HepG2 (cell line): ENCODE measurements at regions not wholly inside any gene's neighbourhood (a gene's known extent, or its start where the extent isn't known, plus 50 kb on each side); places are given as distances from the start of the nearest gene placed in this dataset.

Experiments used
- ATAC-seq: fragments of 200-7000 bp; cut with Tn5 transposase; 3 replicates; pipeline ENCODE4 v1.9.1; 2020; ENCODE audit warnings: mild to moderate bottlenecking, moderate library complexity
- BruUV-seq: library from RNA; stranded (reverse); fragments of 400-500 nt; replicated peaks from 2 replicates; lab custom pipeline; 2021; lab: Mats Ljungman, UMichigan
- CTCF ChIA-PET: fragments of 300-600 bp; formaldehyde crosslinking; extraction: SDS; loops from one replicate; lab custom pipeline; 2021; ENCODE audit warnings: low total read pairs, inconsistent platforms, low intra/inter-chr PET ratio; lab: Yijun Ruan, JAX
- POLR2A ChIA-PET: fragments of 350-600 bp; sonication (Branson Sonifier 250); formaldehyde crosslinking; loops from one replicate; lab custom pipeline; 2020; ENCODE audit warnings: antibody characterized with exemption, inconsistent platforms; lab: Yijun Ruan, JAX
- DNase-seq: peaks from one replicate; pipeline ENCODE4 v3.0.0-alpha.2; 2015; ENCODE audit warnings: low spot score
- FAIRE-seq: peaks from 3 replicates; lab custom pipeline; 2011; peaks lifted over from hg19 to GRCh38; lab: Jason Lieb, UNC
- H2AFZ ChIP-seq: one replicate; pipeline ENCODE4 v1.6.1; 2011; ENCODE audit warnings: low read length, inconsistent platforms
- H3K27ac ChIP-seq: fragments of 300-600 bp; 3 replicates; pipeline ENCODE4 v1.8.0; 2011; ENCODE audit warnings: mixed run types, mild to moderate bottlenecking, mixed read lengths, low read length, inconsistent platforms; ENCODE audit not compliant: insufficient read depth; ENCODE audit errors: extremely low read length
- H3K27me3 ChIP-seq, 2 experiments: fragments of 200-600 bp in 1 of 2; 2 replicates in 1 of 2; 3 replicates in 1 of 2; pipeline versions ENCODE4 v1.6.0 to v1.8.0; 2011; ENCODE audit warnings: low read length in 2 of 2, mild to moderate bottlenecking in 2 of 2, moderate library complexity in 2 of 2, inconsistent platforms in 1 of 2; ENCODE audit not compliant: insufficient read depth in 2 of 2, control insufficient read depth in 1 of 2
- H3K36me3 ChIP-seq, 2 experiments: fragments of 200-600 bp in 1 of 2; replicated peaks in 1 of 2; 2 replicates in 1 of 2; 3 replicates in 1 of 2; pipeline versions ENCODE4 v1.5.1 to v1.8.0; 2011; ENCODE audit warnings: low read length in 2 of 2, inconsistent platforms in 1 of 2; ENCODE audit not compliant: insufficient read depth in 2 of 2, control insufficient read depth in 1 of 2
- H3K4me1 ChIP-seq: 2 replicates; pipeline ENCODE4 v1.5.1; 2012; ENCODE audit warnings: low read length, inconsistent platforms; ENCODE audit not compliant: insufficient read depth
- H3K4me2 ChIP-seq: 2 replicates; pipeline ENCODE4 v1.6.0; 2011; ENCODE audit warnings: low read depth, low read length, inconsistent platforms
- H3K4me3 ChIP-seq, 3 experiments: fragments of 200-600 bp in 1 of 3; sonication (generic), shearing (Covaris generic) in 1 of 3; replicated peaks in 1 of 3; 2 replicates each; pipeline ENCODE4 v1.5.1; 2011 to 2016; ENCODE audit warnings: low read length in 3 of 3, inconsistent platforms in 2 of 3, low read depth in 2 of 3, mild to moderate bottlenecking in 2 of 3, control low read depth in 1 of 3, mixed read lengths in 1 of 3; ENCODE audit not compliant: insufficient read depth in 1 of 3
- H3K79me2 ChIP-seq: one replicate; pipeline ENCODE4 v1.6.1; 2011; ENCODE audit warnings: low read length, inconsistent platforms; ENCODE audit not compliant: insufficient read depth
- H3K9ac ChIP-seq: 2 replicates; pipeline ENCODE4 v1.6.0; 2011; ENCODE audit warnings: mild to moderate bottlenecking, low read depth, low read length, inconsistent platforms; ENCODE audit not compliant: insufficient read depth
- H3K9me3 ChIP-seq: 2 replicates; pipeline ENCODE4 v1.5.1; 2012; ENCODE audit warnings: mild to moderate bottlenecking, low read length
- H4K20me1 ChIP-seq: 2 replicates; pipeline ENCODE4 v1.6.0; 2011; ENCODE audit warnings: inconsistent platforms, mild to moderate bottlenecking, low read length, moderate library complexity; ENCODE audit not compliant: insufficient read depth
- ETV6 ChIP-seq: sonication (generic); formaldehyde crosslinking; conservative IDR thresholded peaks from 2 replicates; pipeline ENCODE4 v1.4.0; 2020; ENCODE audit warnings: missing genetic modification reagents
- KAT8 ChIP-seq: IDR thresholded peaks from 2 replicates; pipeline ENCODE4 v1.6.1; 2016; ENCODE audit warnings: missing genetic modification reagents, missing compliant biosample characterization
- NR2F6 ChIP-seq, 2 experiments: IDR thresholded peaks; 2 replicates each; pipeline ENCODE4 v1.6.1; 2016; ENCODE audit warnings: antibody characterized with exemption in 1 of 2, mild to moderate bottlenecking in 1 of 2
- PHF20 ChIP-seq: sonication (generic); formaldehyde crosslinking; IDR thresholded peaks from 2 replicates; pipeline ENCODE4 v1.5.0; 2020; ENCODE audit warnings: mild to moderate bottlenecking, missing genetic modification reagents
- RARA ChIP-seq: IDR thresholded peaks from 2 replicates; pipeline ENCODE4 v1.6.1; 2016; ENCODE audit warnings: missing genetic modification reagents, missing compliant biosample characterization
- SALL2 ChIP-seq: sonication (generic); formaldehyde crosslinking; IDR thresholded peaks from 2 replicates; pipeline ENCODE4 v1.8.1; 2023; ENCODE audit warnings: mild to moderate bottlenecking, missing genetic modification reagents, inconsistent platforms
- SAP130 ChIP-seq: IDR thresholded peaks from 2 replicates; pipeline ENCODE4 v1.6.1; 2016; ENCODE audit warnings: low read depth
- ZBTB40 ChIP-seq, 2 experiments: fragments of 450-650 bp in 1 of 2; sonication (generic) in 1 of 2; formaldehyde crosslinking in 1 of 2; IDR thresholded peaks; 2 replicates each; pipeline versions ENCODE4 v1.6.1 to v1.8.0; 2016 to 2022; ENCODE audit warnings: antibody characterized with exemption in 1 of 2, mild to moderate bottlenecking in 1 of 2, missing genetic modification reagents in 1 of 2
- ZFP82 ChIP-seq: sonication (generic); formaldehyde crosslinking; IDR thresholded peaks from 2 replicates; pipeline ENCODE4 v1.5.1; 2020; ENCODE audit warnings: mild to moderate bottlenecking, missing genetic modification reagents, borderline replicate concordance
- WGBS: methylation state at CpG from one replicate; pipeline ENCODE4 v1.1.6; 2017; ENCODE audit warnings: low lambda C conversion rate; 5-methylcytosine and 5-hydroxymethylcytosine counted together
- in situ Hi-C: cut with HindIII; loops from 2 replicates; pipeline ENCODE4 v1.10.0; 2017; ENCODE audit warnings: low pct_unique_long_range_greater_than_20kb; ENCODE audit not compliant: extremely low pct_ligation_motif_present
- intact Hi-C: fragments of 100-400 bp; cut with micrococcal nuclease; formaldehyde crosslinking; loops from one replicate; pipeline ENCODE4 v1.10.0; 2022; ENCODE audit not compliant: unreplicated experiment
- TF ChIP-seq, protein P1 (sequence below): sonication (generic); formaldehyde crosslinking; IDR thresholded peaks from 2 replicates; pipeline ENCODE4 v1.4.0; 2020; ENCODE audit warnings: missing genetic modification reagents, borderline replicate concordance
- TF ChIP-seq, protein P2 (sequence below): sonication (generic); formaldehyde crosslinking; IDR thresholded peaks from 2 replicates; pipeline ENCODE4 v1.8.1; 2022; ENCODE audit warnings: mild to moderate bottlenecking, missing genetic modification reagents

DNA sequence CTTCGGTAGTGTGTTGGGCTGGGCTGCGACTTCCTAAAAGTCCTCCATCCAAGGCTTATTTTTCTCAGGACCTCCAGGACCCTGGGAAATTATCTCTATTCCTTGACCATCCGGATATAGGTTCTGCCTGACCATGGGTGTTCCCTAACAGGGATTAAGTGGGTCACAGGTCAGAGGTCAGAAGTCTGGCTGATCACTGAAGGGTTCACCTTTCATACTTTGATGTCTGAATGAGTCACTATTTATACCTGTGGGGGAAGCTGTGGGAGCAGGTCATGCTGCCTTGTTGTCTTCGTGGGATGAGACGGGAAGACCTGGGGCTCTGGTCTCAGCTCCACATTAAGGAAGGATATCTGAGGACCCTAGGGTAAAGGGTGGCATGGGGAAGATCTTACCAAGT, 65.0 kb upstream of the ETV3 start:
- intact Hi-C loops: no loop called here
- Histone ChIP-seq H3K27me3 (no peaks in the 10 kb centered on the region), H3K4me2 (peak overlapping the region; percentile 40; the same call in 1 of the 2 replicates), H3K9me3 (no peaks in the 10 kb centered on the region), H3K9ac (no peak overlapping the region), H3K36me3 (no peaks in the 10 kb centered on the region), H3K27ac (no peak overlapping the region), H2AFZ (no peak overlapping the region), H3K79me2 (no peaks in the 10 kb centered on the region), H3K4me3 (no peak overlapping the region), H3K4me1 (peaks cover 43% of the 10 kb centered on the region), H4K20me1 (no peaks in the 10 kb centered on the region)
- WGBS: 12% methylated on average over 5 of the region's 5 CpGs
- ATAC-seq (peak; percentile 48; the same call in 2 of the 3 replicates), DNase-seq (peak; percentile 20), FAIRE-seq (no peak)
- ChIA-PET CTCF (no interaction called here), POLR2A (no interaction called here)
- BruUV-seq: no TSS peak
- in situ Hi-C loops: no loop called here
- TF ChIP-seq, protein P1, sequence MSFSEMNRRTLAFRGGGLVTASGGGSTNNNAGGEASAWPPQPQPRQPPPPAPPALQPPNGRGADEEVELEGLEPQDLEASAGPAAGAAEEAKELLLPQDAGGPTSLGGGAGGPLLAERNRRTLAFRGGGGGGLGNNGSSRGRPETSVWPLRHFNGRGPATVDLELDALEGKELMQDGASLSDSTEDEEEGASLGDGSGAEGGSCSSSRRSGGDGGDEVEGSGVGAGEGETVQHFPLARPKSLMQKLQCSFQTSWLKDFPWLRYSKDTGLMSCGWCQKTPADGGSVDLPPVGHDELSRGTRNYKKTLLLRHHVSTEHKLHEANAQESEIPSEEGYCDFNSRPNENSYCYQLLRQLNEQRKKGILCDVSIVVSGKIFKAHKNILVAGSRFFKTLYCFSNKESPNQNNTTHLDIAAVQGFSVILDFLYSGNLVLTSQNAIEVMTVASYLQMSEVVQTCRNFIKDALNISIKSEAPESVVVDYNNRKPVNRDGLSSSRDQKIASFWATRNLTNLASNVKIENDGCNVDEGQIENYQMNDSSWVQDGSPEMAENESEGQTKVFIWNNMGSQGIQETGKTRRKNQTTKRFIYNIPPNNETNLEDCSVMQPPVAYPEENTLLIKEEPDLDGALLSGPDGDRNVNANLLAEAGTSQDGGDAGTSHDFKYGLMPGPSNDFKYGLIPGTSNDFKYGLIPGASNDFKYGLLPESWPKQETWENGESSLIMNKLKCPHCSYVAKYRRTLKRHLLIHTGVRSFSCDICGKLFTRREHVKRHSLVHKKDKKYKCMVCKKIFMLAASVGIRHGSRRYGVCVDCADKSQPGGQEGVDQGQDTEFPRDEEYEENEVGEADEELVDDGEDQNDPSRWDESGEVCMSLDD (CRISPR knock-in tag): no peak
- TF ChIP-seq, protein P2, sequence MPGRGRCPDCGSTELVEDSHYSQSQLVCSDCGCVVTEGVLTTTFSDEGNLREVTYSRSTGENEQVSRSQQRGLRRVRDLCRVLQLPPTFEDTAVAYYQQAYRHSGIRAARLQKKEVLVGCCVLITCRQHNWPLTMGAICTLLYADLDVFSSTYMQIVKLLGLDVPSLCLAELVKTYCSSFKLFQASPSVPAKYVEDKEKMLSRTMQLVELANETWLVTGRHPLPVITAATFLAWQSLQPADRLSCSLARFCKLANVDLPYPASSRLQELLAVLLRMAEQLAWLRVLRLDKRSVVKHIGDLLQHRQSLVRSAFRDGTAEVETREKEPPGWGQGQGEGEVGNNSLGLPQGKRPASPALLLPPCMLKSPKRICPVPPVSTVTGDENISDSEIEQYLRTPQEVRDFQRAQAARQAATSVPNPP (CRISPR knock-in tag): no peak
- TF ChIP-seq NR2F6 (IDR thresholded peaks at IDR 0.05) (peak; percentile 89), NR2F6 (CRISPR knock-in tag; IDR thresholded peaks at IDR 0.05) (peak; percentile 82), SALL2 (no peak), ZBTB40 (IDR thresholded peaks at IDR 0.05) (no peak), ZBTB40 (CRISPR knock-in tag; IDR thresholded peaks at IDR 0.05) (no peak), RARA (CRISPR knock-in tag) (peak; percentile 91), ETV6 (CRISPR knock-in tag) (no peak), ZFP82 (CRISPR knock-in tag) (no peak), SAP130 (CRISPR knock-in tag) (peak; percentile 29; the same call in 1 of the 2 replicates), PHF20 (no peak), KAT8 (CRISPR knock-in tag) (no peak)
